GM19397 (cell line): ENCODE measurements at regions not wholly inside any gene's neighbourhood (a gene's known extent, or its start where the extent isn't known, plus 50 kb on each side); places are given as distances from the start of the nearest gene placed in this dataset.

ENCODE experiments used
- ATAC-seq: cut with Tn5 transposase; IDR thresholded peaks from one replicate; pipeline ENCODE4 v1.9.1; 2021; ENCODE audit warnings: mild to moderate bottlenecking, moderate library complexity; ENCODE audit not compliant: unreplicated experiment

DNA sequence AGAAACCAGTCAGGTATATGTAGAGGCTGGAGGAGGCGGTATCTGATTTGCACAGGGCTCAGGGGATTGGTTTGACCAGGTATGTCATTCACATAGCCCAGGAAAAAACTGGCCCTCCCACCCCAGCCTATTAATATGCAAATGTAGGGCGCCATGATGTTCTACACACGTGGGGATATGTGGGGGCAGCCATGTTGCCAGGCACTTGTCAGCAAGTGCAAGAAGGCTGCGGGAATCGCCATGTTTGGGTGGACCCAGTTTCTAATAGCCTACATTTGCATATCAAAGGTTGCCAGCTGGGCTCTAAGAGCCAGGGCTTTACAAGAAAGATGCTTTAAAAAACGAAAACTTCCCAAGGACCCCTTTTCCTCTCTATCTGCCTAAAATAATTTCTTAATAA lies 335.1 kb downstream of the SMARCA1 start:
- no peak for ATAC-seq

DNA sequence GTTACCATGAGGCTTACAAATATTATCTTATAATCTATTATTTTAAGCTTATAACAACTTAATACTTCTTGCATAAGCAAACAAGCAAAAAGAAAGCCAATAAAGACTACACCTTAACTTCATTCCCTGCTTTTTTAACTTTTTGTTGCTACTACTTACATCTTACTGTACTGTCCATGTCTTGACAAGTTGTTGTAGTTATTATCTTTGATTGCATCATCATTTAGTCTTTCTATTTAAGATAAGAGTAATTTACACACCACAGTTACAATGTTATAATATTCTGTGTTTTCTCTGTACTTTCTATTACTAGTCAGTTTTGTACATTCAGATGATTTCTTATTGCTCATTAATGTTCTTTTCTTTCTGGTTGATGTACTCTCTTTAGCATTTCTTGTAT lies 346.6 kb downstream of the SMARCA1 start:
- no peak for ATAC-seq

DNA sequence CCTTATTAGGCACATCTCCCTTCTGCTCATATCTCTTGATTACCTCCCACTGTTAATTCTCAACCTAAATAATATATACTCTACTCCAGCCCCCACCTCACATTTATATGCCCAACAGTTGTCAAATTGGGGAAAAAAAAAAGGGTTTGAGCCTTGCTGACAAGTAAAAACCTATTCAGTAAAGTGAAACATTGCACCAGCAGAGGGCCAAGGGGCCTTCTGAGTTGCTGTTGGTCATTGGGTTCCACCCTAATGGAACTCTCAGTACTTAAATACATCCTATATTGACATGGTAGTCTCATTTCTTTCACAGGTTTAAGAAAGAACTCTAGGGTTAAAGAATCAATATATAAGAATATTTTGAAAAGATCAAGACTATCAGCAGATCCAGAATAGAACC lies 362.2 kb downstream of the SMARCA1 start:
- ATAC-seq: no peak

DNA sequence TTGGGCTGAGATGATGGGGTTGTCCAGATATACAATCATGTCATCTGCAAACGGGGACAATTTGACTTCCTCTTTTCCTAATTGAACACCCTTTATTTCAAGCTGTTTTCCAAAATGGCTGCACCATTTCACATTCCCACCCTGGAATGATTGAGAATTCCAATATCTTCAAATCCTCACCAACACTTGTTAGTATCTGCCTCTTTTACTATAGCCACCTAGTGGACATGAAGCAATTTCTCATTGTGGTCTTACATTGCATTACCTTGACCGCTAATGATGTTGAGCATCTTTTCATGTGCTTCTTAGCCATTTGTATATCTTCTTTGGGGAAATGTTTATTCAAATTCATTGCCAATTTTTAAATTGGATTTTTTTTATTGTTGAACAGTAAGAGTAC lies 364.8 kb downstream of the SMARCA1 start:
- ATAC-seq: no peak

DNA sequence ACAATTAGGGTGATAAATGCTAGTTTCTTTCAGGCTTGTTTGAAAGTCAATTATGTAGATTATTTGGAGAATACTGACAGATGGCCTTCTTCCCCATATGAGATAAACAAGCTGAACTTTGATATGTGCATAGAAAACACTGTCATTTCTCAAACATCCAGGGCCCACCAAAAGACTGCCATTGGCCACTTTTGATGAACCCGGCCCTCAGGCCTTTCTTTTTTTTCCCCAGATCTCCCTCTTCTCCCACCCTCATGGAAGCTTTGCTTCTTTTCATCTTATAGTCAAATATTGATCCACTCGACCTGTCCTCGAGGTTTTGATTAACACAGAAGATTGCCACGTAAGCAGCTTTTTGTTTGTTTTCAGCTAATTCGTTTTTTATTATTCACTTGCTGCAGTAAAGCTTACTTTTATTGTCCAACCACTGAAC lies 377.4 kb downstream of the SMARCA1 start:
- ATAC-seq: no peak

DNA sequence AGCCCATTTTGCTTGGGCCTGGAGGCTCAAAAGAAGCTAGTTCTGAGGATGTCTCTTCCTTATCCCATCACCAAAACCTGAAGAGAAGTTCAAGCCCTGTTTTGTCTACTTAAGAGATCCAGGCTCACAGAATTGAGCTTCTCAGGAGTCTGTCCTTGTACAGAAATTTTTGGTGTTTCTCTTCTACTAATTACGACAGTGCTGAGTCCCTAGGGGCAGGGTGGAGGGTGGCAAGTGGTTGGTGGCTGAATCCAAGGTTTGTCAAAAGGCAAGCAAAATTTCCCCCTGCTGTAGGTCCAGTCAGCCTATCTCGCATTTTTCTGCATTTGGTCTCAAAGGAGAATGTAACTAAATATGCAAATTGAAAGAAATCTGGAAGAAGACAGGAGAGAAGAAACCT lies 377.9 kb downstream of the SMARCA1 start:
- ATAC-seq: no peak

DNA sequence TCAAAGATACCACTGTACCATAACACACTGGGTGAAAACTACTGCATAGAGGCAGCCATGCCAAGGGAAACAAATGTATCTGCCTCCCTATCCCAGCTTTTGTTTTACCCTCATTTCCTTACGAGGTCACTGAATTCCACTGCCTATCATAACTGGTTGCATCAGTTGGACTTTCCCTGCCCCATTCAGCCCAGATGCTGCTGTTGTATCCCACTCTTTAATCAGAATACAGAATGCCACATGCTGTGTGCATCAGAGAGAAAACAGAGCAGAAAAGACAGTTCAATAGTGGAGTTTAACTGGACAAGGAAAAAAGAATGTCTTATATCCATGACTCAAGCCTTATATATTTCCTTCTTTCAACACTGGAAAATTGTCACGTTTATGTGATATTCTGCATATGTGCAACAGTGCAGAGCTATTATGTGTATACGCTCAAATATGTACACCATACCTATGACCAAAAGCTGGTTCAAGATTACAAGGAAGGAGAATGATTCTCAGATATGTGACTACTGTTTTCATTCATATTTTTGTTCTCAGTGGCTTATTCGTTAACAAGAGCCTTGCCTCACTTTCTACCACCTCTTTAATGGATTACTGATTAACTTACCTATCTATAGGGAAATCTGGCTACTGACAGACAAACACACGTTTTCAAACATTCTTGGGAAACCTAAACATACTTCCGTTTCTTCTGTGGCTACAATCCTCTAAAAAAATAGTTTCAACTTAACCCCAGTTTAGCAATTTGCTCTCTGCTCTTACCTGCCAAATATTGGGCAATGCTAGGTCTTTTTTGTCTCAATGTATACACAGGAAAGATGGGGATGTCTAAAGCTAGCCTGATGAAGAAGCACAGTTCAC lies 378.9 kb downstream of the SMARCA1 start:
- no peak for ATAC-seq

DNA sequence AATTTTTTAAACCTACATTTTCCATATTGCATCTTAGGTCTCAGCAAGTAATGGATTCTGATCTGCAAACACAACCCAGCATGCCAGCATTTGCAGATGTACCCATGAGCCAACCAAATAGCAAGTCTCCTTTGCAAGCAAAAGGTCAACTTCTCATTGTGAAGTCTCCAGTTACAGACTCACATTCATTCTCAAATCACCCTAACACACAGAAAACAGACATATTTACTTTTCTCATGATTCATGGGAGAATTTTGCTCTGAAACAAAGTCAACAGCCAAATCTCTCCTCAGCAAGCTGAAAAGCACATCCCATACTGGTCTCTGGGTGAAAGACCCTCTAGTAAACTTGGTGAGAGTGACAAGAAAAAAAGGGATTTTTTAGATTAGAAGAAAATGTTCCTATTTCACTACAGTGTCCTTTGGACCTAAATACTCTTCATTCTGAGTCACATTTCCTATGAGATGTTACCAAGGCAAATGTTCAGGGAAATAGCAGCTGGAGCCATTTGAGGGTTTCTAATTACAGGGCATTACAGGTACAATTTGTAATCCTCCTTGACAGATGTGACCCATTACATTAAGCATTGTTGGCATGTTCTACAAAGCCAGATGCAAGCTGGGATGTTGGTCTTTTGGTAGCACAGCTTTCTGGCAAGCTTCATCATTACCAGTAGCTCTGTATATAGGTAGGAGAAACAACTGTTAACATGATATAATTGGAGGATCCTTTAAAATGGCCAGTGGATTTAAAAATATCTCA lies 383.3 kb downstream of the SMARCA1 start:
- ATAC-seq: no peak

DNA sequence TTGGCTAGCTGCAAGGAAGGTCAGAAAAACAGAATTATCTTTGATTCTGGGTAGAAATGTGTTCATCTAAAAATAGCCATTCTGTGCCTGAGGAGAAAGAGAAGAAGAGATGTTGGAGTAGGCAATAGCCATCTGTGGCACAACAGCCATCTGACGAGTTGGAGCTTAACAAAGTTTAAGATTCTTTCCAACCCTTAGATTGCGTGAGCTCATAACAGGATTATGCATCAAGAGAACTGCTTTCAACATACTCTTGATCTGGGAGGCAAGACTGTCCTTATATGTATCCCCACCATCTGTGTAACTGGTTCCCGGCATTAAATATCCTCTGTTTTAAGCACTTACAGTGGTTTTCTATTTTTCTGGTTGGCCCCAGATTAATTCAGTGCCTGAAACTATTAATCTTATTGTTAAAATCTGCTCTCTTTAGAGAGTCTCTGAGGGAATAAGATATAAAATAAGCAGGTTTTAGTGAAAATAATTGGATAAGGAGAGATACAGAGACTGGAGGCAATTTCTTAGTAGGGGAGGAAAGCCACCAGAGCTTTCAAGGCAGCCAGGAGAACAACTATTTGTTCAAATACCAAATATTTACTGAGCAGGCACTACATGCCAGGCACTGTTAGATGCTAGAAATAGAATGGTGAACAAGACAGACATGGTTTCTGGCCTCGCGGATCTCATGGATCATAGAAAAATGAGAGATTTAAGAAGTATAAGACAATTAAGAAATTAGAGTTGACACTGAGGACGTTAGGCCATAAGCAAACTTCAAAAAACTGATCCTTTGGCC lies 398.0 kb downstream of the SMARCA1 start:
- no peak for ATAC-seq

DNA sequence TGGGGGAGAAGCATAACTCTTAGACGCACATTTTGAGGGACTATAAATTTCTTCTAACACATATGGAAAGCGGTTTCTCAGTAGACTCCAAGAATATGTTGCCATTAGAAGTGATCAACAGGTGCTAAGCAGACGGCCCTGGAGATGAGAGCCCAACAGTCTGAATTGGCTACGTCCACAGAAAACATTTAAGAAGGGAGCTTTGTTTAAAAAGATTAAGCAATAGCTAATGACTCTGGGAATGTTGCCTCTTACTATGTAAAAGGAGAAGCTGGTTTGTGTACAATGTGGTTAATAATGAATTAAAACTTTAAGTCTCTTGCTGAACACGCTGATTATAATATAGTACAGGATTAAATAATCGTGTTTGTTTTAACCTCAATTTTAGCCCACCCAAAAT lies 399.5 kb downstream of the SMARCA1 start:
- no peak for ATAC-seq

DNA sequence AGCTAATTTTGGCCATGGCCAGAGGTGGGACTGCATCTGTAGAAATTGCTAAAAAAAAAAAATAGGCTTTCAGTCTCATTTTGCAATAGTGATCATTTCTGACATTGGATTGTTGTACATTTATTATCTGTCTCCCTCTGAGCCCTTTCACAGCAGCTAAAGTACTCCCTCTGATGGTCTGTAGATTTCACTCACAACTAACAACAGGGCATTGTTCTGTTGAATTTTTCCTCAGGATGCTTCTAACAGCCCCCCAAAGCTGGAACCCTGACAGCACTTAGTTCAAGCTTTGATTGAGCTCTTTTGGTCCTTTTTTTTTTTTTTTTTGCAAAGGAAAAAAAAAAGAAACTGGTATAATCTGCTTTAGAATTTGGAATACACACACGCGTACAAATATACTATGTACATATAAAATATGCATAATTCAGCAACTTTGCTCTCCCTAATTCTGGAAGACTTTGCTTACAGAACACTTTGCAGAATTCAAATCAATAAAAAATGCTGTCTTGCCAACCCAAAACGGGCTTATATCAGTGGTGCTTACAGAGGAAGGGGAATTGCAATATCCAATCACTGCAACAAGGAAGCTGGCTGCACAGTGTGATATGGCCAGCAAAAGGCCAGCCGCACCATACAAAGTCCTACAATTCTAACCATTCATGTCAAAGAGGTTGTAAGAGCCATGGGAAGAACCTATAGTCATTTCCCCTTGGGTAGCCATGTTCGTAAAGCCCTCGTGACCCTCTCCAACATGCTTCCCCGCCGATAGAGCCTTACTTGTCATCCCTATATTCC lies 406.4 kb downstream of the SMARCA1 start:
- no peak for ATAC-seq

DNA sequence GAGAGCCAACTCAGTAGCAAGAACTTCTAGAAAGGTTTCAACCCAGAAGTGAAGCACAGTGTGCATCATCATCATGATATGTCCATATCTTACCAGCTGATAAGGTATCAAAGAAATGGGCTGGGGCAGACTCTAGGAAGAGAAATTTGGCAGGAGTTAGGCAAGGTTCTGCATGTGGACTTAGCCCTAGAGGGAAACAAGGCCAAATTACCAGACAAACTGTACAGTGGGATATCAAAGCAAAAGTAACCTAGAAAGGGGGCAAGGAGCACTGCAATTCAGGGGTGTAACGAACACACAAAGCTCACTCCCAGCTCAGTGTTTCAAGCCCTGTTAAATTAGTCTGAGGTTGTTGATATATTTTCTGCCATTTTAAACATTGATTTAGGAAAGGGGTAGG lies 407.4 kb downstream of the SMARCA1 start:
- ATAC-seq: no peak

DNA sequence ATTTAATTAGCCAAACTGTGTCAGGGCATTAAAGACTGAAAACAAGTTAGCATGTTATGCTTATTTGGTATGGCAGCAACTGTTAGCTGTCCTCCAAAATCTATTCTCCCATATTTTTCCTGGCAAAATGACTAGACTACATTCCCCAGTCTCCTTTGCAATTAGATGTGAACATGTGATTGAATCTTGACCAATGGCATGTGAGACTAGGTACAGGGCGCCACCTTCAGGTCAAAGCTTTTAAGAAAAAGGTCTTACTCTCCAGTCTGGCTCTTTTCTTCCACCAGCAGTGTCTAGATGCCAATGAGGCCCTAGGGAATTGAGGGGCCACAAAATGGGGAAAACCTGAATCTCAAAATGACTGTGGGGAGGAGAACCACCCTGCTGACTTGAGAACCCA lies 408.2 kb downstream of the SMARCA1 start:
- peak; percentile 66 for ATAC-seq

DNA sequence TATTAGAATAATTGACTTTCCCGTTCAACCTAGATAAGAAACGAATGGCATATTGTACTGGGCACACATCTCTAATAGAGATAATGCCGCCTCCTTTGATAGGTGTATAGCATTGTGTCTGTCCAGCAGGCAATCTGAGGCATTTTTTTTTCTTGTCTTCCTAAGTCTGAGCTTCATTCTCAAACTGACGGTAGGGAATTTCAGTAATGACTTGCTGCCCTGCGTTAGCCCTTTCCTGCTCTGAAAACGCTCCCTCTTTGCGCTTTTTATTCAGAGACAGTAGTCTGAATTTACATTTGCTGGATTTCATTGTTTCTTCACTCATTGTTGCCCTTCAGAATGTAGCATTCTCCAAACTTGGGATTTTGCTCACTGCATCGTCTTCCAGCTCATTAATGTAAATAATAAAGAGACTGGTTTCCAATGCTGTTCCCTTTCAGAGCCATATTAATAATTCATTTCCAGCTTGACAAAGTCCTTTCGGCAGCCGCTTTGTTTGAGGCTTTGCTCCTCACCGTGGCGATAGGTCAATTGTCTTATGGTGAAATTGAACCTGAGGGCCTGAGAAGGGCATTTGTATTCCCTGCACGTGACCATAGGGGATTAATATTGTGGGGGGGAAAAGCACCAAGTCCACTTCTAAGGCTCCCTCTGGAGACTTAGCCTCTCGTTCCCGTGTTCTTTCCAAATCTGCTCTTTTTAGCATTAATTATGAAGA lies 412.1 kb downstream of the SMARCA1 start:
- ATAC-seq: no peak

DNA sequence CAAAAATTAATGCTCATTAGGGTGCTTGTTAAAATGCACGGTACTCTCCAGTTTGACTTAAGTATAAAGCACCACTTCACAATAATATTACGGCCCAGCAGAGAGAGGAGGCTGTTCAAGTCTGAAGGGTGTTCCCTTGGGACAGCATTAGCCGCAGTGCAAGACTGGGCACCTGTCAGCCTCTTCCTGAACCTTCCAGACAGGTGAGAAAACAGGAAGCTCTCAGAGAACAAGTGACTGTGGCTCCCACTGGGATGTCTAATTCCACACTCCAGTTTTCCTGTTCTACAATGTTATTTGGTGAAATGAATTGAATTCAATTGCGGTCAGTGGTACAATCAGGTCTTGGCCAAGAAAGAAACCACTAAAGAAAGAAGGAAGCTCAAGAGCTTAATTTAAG lies 414.4 kb downstream of the SMARCA1 start:
- ATAC-seq: no peak

DNA sequence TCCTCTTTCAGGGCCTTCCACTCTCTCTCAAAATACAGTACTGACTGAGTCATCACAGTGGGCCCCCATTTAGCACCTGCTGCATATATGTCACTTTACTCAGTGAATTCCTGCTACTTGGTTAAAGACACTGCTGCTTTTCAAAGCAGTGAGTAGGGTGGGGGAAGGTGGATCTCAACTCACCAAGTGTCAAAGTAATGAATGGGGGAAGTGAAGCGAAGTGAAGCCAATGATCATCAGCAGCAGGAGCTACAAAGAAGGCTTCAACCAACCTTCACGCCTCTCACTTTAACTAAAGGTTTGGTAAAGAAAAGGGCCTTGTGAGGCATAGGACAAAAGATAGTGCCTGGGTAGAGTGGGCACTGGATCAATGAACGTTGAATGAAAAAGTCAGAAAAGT lies 424.1 kb downstream of the SMARCA1 start:
- ATAC-seq: no peak

DNA sequence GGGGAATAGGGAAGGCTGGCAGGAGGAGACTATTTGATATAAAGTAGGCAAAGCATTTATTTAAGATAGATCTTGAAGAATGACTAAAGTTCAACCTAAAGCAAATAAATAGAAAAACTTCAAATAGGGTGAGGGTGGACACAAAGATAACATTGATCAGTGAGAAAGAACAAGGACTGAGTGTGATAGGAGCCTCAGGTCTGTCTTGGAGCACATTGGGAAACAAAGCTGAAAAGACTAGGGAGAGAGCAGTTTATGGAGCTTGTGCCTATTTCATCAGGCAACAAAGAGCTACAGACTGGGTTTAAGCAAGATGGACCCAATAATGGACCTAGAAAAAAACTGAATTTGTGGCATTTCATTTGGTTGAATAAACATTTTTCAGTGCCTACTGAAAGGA lies 425.6 kb downstream of the SMARCA1 start:
- ATAC-seq: no peak

DNA sequence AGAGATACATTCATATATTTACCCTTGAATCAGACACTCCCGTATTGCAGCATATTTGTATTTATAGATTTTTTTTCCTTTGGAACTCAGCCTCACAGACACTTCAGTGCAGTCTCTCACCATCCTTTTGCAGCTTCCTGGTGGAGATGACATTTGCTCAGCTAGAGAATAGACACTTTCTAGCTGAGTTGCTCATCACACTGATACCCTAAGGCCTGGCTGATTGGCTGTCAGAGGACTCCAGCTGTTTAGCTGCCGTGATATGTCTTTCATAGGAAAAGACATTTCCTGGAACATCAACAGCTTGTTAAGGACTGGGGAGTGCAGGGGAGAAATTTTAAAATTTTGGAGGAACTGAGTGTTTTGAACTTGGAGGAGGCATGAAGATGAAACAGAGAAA lies 429.6 kb downstream of the SMARCA1 start:
- ATAC-seq: no peak

DNA sequence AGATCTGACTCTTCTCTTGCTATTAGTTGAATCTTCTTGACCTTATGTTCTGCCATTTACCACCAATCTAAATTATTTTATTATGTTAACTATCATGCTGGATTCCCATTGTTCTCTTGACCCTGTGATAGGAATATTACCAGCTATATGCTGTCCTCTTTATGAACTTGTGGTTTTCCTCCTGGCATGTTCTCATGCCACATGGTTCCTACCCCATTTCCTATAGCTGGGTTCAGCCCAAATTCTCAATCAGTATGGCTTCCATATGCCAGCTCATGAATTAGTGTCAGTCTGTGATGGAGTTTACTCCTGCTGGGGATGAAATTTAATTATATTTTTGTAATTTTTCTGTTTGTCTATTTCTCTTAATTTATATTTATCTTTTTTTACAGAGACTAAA lies 430.5 kb downstream of the SMARCA1 start:
- ATAC-seq: no peak

DNA sequence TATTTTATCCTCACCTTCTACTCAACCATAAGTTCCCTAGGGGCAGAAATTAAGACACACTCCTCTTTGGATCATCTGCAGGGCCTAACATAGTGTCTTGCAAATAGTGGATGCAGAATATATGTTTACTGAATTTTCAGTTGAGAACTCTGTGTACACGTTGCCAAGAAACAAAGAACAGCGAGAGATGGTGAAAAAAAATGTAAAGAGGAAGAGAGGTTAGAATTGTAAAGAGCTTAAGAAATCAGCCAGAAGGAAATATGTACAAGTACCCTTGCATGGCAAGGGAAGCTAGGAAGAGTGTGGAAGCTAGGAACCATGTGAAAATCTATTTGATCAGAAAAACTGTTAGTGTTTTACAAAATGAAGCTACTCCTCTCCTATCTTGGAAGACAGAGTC lies 431.0 kb downstream of the SMARCA1 start:
- ATAC-seq: no peak
